HG03520 (cell line): ENCODE measurements at regions not wholly inside any gene's neighbourhood (a gene's known extent, or its start where the extent isn't known, plus 50 kb on each side); places are given as distances from the start of the nearest gene placed in this dataset.
A peak's percentile ranks its signal among the peaks of the same experiment; 100 is the strongest.

Experiments
- ATAC-seq: cut with Tn5 transposase; IDR thresholded peaks from one replicate; pipeline ENCODE4 v1.9.1; 2021; ENCODE audit warnings: mild to moderate bottlenecking, moderate library complexity; ENCODE audit not compliant: unreplicated experiment

DNA sequence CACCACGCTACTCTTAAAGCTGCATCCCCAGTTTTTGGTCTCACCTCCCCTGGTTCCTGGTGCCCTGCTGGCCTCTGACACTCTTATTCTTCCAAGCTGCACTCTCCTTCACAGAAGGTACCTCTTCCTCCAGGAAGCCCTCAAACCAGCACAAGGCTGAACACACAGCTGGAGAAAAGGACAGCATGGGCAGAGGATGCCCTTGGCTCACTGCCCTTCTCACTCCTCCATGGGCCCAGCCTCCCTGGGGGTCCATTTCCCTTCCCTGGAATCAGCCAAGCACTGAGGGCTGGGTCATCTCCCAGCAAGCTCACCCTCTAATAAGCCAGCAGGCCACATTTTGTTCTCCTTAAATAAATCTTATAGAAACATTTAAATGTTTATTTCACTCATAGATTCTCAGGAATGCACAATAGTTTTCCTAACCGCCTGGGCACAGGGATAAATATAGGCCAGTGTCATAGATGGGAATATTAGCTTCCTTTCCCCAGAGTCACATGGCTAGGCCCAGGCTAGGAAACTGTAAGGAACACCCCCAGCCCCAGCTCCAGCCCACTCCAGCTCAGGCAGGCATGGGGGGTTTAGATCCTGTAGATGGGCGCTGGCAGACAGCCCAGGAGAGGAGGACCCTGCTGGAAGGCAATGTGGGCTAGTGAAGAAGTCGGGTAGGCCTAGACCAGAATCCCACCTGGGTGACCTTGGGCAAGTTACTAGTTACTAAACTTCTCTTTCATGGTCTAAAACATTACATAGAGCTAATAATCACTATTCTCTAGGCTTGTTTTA is 51.5 kb downstream of the IRAG1 start:
- ATAC-seq = no peak

DNA sequence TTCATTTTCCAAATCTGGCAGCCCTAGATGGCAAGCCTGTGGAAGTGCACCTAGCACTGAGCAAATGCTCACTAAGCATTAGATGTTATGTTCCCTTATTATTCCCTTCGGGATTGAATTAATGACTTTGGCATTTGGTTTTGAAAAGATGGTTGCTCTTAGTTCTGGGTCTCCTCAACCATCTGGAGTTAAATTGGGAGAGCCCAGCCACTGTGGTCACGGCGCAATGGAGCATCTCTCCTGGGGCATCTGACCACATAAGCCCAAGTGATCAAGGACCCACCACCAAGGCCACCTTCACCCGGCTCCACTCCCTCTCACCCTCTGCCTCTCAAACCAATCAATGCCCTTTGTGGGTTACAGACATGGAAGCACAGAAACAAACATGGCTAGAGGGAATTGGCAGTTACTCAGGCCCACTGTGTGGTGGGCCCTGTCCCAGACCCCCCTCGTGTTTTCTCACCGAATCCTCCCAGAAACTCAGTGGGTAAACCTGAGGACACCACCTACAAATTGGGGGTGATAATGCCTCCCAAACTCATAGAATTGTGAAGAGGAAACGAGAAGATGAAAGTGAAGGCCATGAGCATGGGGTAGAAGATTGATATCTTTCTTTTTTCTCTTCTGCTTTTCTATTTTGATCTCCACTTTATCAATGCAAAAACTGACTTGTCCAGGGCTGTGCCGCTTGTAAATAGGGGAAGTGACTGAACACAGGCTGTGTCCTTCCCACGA is 52.2 kb downstream of the IRAG1 start:
- ATAC-seq = peak; percentile 72

DNA sequence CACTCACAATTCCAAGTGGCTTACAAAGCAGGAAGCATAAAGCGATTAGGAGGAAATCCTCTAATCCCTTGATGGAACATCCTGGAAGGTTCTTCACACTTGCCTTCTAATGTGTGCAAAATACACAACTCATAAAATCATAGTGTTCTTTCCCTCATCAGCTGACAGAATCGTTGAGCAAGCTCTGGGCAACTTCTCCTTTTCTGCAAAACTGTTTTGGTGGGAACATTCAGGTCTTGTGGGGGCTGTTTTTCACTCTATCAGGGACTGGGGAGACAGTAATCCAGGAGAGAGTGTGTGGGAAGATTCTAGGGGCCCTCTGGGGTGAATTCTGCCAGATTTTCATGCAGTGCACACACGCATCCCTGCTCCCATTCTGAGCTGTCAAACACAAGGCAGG is 53.2 kb downstream of the IRAG1 start:
- no peak for ATAC-seq

GRCh38 chr11:10639350-10639749 is 54.2 kb downstream of the IRAG1 start:
- ATAC-seq = no peak

- no peak for ATAC-seq
Observed at GRCh38 chr11:10638316-10638925, 55.1 kb downstream of the IRAG1 start.

DNA sequence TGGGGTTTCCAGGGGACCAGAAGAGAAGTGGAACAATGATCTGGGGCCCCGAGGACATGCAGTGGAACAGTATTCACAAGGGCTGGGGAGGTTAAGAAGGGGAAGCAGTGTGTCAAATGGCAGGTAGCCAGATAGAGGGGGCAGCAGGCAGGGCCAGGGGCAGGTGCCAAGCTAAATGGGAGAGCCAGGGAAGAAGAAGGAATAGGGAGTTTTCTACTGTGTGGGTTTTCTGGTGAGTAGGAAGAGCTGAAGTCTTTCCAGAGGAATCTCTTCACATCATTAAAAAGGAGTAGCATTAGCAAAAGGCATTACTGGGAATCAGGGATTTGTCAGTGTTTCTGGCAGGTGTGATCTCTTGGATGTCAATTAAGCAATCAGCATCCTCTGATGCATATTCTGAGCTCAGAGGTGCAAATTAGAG is 55.8 kb downstream of the IRAG1 start:
- ATAC-seq = no peak

GRCh38 chr11:10634407-10634806 is 59.1 kb downstream of the IRAG1 start:
- no peak for ATAC-seq

GRCh38 chr11:10633261-10633660 is 60.3 kb downstream of the IRAG1 start:
- ATAC-seq = no peak

- ATAC-seq = no peak
Observed at GRCh38 chr11:10632483-10632882, 61.1 kb downstream of the IRAG1 start.

- no peak for ATAC-seq
Observed at GRCh38 chr11:10631761-10632160, 61.8 kb downstream of the IRAG1 start.

DNA sequence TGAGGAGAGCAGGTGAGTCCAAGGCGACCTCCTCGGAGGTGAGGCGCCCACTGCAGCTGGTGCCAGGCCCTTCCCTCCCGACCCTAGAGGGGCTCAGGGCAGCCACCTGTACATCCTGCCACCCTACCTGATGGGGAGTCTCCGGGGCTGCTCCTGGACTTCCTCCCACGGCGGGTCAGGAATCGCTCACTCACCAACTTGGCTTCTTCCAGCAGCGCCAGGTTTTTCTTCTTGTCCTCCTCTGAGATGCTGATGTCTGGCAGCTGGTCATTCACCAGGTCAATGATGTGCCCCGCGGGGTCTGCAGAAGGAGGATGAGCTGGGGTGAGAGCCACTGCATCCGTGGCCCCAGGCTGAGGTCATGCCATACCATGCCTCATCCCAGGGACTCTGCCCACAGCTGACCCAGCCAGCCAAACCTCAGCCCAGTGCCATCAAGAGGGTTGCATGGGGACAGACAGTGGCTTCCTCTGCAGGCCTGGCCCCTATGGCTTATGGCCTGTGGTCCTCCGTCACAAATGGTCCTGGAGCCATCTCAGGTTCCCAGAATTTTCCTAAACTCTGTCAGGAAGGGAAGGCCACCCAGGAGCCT is 61.0 kb upstream of the LYVE1 start:
- no peak for ATAC-seq

GRCh38 chr11:10628508-10629236 is 60.2 kb upstream of the LYVE1 start:
- no peak for ATAC-seq

- no peak for ATAC-seq
Observed at GRCh38 chr11:10627816-10628215, 59.4 kb upstream of the LYVE1 start.

- ATAC-seq = no peak
Observed at GRCh38 chr11:10627291-10627690, 58.8 kb upstream of the LYVE1 start.

DNA sequence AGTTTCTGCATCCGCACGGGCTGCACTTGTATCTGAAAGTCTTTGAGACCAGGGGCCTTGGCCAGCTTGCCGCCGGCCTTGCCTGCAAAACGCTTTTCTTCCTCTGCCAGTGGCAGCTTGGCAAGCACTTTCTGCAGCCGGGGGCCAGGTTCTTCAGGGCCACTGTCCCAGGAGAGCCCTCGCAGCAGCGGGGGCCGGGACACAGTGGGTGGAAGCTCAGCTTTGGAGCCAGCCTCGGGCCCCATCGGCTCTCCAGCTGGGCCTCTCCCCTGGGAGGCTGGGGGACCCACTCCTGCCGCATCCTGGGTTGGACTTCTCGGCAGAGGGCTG is 57.5 kb upstream of the LYVE1 start:
- ATAC-seq = no peak

GRCh38 chr11:10625281-10625981 is 57.0 kb upstream of the LYVE1 start:
- no peak for ATAC-seq

DNA sequence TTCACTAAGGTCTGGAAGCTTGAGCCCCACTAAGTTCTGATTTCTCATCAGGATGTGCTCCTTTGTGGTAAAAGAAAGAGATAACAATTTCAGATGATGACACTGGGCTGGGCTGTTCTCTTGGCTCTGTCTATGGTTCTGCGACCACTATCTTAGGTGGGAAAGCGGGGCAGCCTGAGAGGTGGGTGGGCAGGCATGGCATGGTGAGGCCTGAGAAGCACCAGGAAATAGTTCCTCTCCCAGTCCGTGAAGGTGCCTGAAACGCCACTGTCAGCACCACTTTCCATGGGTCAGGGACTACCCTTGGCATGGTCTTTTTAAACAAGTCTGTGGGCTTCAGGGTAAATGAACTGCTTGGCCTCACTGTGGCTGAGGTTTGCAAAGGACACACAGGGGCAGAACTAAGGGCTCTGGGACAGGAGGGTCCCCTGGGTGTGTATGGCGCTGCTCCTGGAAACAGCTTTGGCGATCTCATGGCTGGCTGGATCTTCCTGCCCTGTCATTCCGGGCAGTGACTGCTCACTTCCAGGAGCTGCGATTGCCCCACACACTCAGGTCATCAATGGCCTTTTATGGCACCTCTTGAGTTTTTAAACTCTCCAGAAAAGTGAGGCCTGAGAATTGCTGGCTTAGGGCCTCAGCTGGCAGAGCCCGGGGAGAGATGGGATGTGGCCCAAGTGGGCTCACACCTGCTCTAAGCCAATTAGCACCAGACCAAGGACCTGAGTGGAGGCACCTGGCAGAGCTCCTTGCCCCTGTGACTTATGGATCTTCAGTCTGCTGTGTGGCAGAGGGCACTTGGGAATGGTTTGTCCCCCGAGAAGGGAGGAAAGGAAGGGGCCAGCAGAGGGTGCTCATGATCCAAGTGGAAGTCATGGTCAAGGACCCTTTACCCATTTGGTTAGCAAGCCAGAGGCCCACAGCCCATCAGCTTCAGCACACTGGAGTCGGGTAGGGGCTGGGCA is 55.6 kb upstream of the LYVE1 start:
- ATAC-seq = no peak

- ATAC-seq = no peak
Observed at GRCh38 chr11:10622957-10623791, 54.7 kb upstream of the LYVE1 start.
